ENCODE measurements at regions not wholly inside any gene's neighbourhood (a gene's known extent, or its start where the extent isn't known, plus 50 kb on each side); places are given as distances from the start of the nearest gene placed in this dataset.
A peak's percentile ranks its signal among the peaks of the same experiment; 100 is the strongest.

DNA sequence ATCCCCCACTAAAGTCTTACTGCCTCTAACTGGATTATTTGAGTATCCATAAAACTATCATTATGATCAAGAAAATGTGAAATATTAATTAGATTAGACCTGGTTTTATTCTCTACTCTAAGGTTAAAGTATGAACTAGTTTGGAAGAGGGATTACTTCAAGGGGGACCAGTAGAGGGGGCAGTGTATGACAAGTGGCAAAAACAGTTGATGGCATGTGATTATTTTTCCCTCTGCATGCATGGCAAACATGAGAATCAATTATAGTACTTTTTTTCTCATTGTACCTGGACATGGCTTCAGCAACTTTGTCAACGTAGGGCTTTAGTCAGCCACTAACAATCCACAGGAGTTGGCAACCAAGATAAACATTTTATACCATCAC, 145.0 kb upstream of the SLC38A2 start:
- H3K9me1 ChIP-seq (ENCODE audit: insufficient read depth, low read length): peaks cover 11% of the 10 kb centered on the region
- H3K79me1 ChIP-seq (ENCODE audit: low read depth in 1 of 2, low read length in 2 of 2): peaks cover 31 to 65% of the 10 kb centered on the region in 2 experiments
- H2BK120ac ChIP-seq (ENCODE audit: low read depth, low read length): peak overlapping the region; percentile 58
- H3K14ac ChIP-seq (replicated peaks; ENCODE audit: low read depth, low read length): no peak overlapping the region; the same call in 1 of the 2 replicates
- ChIA-PET CTCF (no interaction called here), POLR2A (ENCODE audit: unreplicated experiment) (no interaction called here)
- H2AFZ ChIP-seq (replicated peaks; ENCODE audit: low read length, poor library complexity): no peak overlapping the region
- peaks cover 11% of the 10 kb centered on the region for H3K4me1 ChIP-seq (ENCODE audit: control insufficient read depth, insufficient read depth, low read length)
- peak overlapping the region; percentile 9; the same call in 1 of the 2 replicates for H3K18ac ChIP-seq (ENCODE audit: low read depth, low read length)
- peak overlapping the region in 1 of 2 experiments; percentile 27; a peak in 1 of 4 replicates for H4K8ac ChIP-seq (ENCODE audit: low read depth in 2 of 2, low read length in 2 of 2)
- H3K4me3 ChIP-seq (ENCODE audit: insufficient read depth, low read depth, low read length): no peak overlapping the region
- peak overlapping the region; percentile 21; the same call in 1 of the 2 replicates for H3K4ac ChIP-seq (ENCODE audit: low read depth, low read length)
- TF ChIP-seq MXI1 (IDR thresholded peaks at IDR 0.05; ENCODE audit: borderline replicate concordance, low read depth, low read length) (no peak), NFE2L2 (IDR thresholded peaks at IDR 0.05; ENCODE audit: low read depth, low read length) (no peak), MAZ (IDR thresholded peaks at IDR 0.05; ENCODE audit: borderline replicate concordance, low read depth, low read length) (no peak), BHLHE40 (IDR thresholded peaks at IDR 0.05; ENCODE audit: low read depth, low read length) (no peak), FOS (IDR thresholded peaks at IDR 0.05; ENCODE audit: low read depth, low read length) (no peak), CEBPB (IDR thresholded peaks at IDR 0.05; ENCODE audit: low read depth, low read length) (no peak), MAFK (IDR thresholded peaks at IDR 0.05; ENCODE audit: low read depth, low read length) (no peak)
- TF ChIP-seq, protein P1, sequence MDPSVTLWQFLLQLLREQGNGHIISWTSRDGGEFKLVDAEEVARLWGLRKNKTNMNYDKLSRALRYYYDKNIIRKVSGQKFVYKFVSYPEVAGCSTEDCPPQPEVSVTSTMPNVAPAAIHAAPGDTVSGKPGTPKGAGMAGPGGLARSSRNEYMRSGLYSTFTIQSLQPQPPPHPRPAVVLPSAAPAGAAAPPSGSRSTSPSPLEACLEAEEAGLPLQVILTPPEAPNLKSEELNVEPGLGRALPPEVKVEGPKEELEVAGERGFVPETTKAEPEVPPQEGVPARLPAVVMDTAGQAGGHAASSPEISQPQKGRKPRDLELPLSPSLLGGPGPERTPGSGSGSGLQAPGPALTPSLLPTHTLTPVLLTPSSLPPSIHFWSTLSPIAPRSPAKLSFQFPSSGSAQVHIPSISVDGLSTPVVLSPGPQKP (IDR thresholded peaks at IDR 0.05; ENCODE audit: borderline replicate concordance, low read depth, low read length): no peak
- TF ChIP-seq, protein P2, sequence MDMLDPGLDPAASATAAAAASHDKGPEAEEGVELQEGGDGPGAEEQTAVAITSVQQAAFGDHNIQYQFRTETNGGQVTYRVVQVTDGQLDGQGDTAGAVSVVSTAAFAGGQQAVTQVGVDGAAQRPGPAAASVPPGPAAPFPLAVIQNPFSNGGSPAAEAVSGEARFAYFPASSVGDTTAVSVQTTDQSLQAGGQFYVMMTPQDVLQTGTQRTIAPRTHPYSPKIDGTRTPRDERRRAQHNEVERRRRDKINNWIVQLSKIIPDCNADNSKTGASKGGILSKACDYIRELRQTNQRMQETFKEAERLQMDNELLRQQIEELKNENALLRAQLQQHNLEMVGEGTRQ (IDR thresholded peaks at IDR 0.05; ENCODE audit: low read depth, low read length): no peak
- H3K27ac ChIP-seq (ENCODE audit: insufficient read depth, low read length): no peak overlapping the region
- no peak overlapping the region for H3K4me2 ChIP-seq (ENCODE audit: low read depth, low read length)
- DNase-seq: no peak
- peak overlapping the region; percentile 31; the same call in 1 of the 2 replicates for H2BK20ac ChIP-seq (ENCODE audit: low read depth, low read length)
- no TSS peak for BruUV-seq (replicated peaks)
- intact Hi-C loops (cut with micrococcal nuclease): no loop called here
- no peak overlapping the region for H3K23ac ChIP-seq (ENCODE audit: low read depth, low read length)
- H2BK15ac ChIP-seq (ENCODE audit: low read depth, low read length): no peak overlapping the region
- H3K36me3 ChIP-seq (ENCODE audit: control insufficient read depth, insufficient read depth, low read length): peaks cover 17% of the 10 kb centered on the region
- dilution Hi-C loops (cut with HindIII; ENCODE audit: low sequenced_read_pairs, unreplicated experiment): no loop called here
- peak overlapping the region; percentile 30; the same call in 1 of the 2 replicates for H4K5ac ChIP-seq (ENCODE audit: low read depth, low read length)
- no peak overlapping the region for H2AK9ac ChIP-seq (replicated peaks; ENCODE audit: low read depth, low read length, poor library complexity)
- ATAC-seq (ENCODE audit: low read depth): no peak
- in situ Hi-C loops (cut with MboI; ENCODE audit: low sequenced_read_pairs): no loop called here
- peak overlapping the region; percentile 70 for H4K91ac ChIP-seq (ENCODE audit: insufficient read depth, low read depth, low read length)
- peaks cover 18% of the 10 kb centered on the region for H3K9me3 ChIP-seq (ENCODE audit: control insufficient read depth, insufficient read depth, low read length)
- H3K9ac ChIP-seq (ENCODE audit: low read depth, low read length): no peak overlapping the region
- H4K20me1 ChIP-seq (ENCODE audit: insufficient read depth, low read length): no peaks in the 10 kb centered on the region
- no peaks in the 10 kb centered on the region for H3K27me3 ChIP-seq (ENCODE audit: control insufficient read depth, insufficient read depth, low read length)
- H3K56ac ChIP-seq (ENCODE audit: extremely low read depth, insufficient read depth, low read length): no peak overlapping the region
- peak overlapping the region; percentile 29; the same call in 1 of the 2 replicates for H2AK5ac ChIP-seq (ENCODE audit: low read depth, low read length)
- no CpG with 5 or more reads among the region's 1 CpG for WGBS, 2 experiments (ENCODE audit: extremely low coverage in 2 of 2, insufficient read length in 1 of 2)
- H2BK5ac ChIP-seq (ENCODE audit: low read depth, low read length, poor library complexity, severe bottlenecking): peak overlapping the region; percentile 88

Measured in IMR-90 (cell line).